ENCODE measurements at regions not wholly inside any gene's neighbourhood (a gene's known extent, or its start where the extent isn't known, plus 50 kb on each side); places are given as distances from the start of the nearest gene placed in this dataset.

DNA sequence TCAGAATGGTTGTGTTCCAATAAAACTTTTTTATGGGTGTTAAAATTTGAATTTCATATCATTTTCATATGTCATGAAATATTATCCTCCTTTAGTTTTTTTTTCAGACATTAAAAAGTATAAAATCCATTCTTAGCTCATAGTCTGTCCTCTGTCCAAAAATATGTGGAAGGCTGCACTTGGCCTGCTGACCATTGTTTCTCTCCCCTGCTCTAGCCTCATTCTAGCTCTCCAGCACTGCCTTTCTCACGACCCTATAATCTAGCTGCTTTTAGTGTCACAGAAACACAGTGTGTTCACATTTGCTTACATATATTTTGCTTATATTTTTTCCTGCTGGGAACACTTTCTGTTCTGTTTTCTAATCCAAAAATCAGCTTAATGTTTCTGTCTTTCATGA lies 165.0 kb upstream of the ANK2 start:
- H3K27me3 ChIP-seq (replicated peaks; ENCODE audit: insufficient read depth) = no peaks in the 10 kb centered on the region
- H3K4me1 ChIP-seq (ENCODE audit: control insufficient read depth in 1 of 2, low read depth in 2 of 2) = peaks cover 4 to 6% of the 10 kb centered on the region in 2 donors
- no peak overlapping the region for H3K27ac ChIP-seq
- ATAC-seq (ENCODE audit: insufficient number of reproducible peaks, low FRiP score, low read depth) (no peak), DNase-seq (ENCODE audit: low spot score) (no peak)
- no peaks in the 10 kb centered on the region for H3K9me3 ChIP-seq
- no peaks in the 10 kb centered on the region for H3K36me3 ChIP-seq
- no peak overlapping the region for H3K4me3 ChIP-seq
- no peak for TF ChIP-seq CTCF (IDR thresholded peaks at IDR 0.05)

DNA sequence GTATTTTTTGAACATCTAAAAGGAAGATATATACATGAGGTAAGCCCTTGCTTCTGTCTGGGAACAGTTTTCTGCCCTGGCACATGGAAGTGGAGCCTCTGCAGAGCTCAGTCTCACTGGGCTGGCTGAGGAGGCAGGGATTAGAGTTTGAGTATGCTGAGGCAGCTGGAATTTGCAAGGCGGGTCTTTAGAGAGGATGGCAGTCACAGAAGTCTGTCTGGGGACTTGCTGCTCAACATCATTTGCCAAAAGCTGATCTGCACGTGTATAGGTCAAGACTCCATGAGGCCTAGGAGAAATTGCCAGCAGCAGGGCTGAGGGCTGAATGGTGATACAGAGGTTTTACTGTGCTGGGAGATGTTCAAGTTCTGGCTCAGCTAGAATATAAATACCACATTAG lies 163.6 kb upstream of the ANK2 start:
- no peak overlapping the region for H3K27ac ChIP-seq
- no peaks in the 10 kb centered on the region for H3K9me3 ChIP-seq
- peaks cover 4 to 6% of the 10 kb centered on the region in 2 donors for H3K4me1 ChIP-seq (ENCODE audit: control insufficient read depth in 1 of 2, low read depth in 2 of 2)
- H3K27me3 ChIP-seq (replicated peaks; ENCODE audit: insufficient read depth) = no peaks in the 10 kb centered on the region
- H3K36me3 ChIP-seq = no peaks in the 10 kb centered on the region
- no peak overlapping the region for H3K4me3 ChIP-seq
- ATAC-seq (ENCODE audit: insufficient number of reproducible peaks, low FRiP score, low read depth) (no peak), DNase-seq (ENCODE audit: low spot score) (no peak)
- TF ChIP-seq CTCF (IDR thresholded peaks at IDR 0.05) = no peak

DNA sequence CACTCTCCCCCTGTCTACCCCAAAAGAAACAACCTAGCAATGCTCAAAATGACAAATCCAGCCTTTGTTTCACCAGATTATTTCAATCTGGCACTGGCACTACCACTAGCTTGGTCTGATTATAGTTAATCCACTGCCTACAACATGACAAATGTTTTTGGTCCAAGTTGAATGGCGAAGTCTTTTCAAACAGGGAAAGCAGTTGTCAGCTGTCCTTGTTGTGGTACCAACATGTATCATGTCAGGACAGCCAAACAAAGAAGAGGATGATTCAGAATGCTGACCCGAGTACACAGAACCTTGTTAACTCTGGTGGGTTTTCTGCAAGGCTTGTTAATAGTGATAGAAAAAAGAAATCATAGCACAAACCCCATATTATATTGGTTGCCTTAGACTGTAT lies 160.8 kb upstream of the ANK2 start:
- DNase-seq (ENCODE audit: low spot score) (no peak), ATAC-seq (ENCODE audit: insufficient number of reproducible peaks, low FRiP score, low read depth) (no peak)
- Histone ChIP-seq H3K36me3 (no peaks in the 10 kb centered on the region), H3K4me3 (no peak overlapping the region), H3K27ac (no peak overlapping the region), H3K4me1 (ENCODE audit: control insufficient read depth in 1 of 2, low read depth in 2 of 2) (peaks cover 4 to 6% of the 10 kb centered on the region in 2 donors), H3K27me3 (replicated peaks; ENCODE audit: insufficient read depth) (no peaks in the 10 kb centered on the region), H3K9me3 (no peaks in the 10 kb centered on the region)
- TF ChIP-seq CTCF (IDR thresholded peaks at IDR 0.05) = no peak

DNA sequence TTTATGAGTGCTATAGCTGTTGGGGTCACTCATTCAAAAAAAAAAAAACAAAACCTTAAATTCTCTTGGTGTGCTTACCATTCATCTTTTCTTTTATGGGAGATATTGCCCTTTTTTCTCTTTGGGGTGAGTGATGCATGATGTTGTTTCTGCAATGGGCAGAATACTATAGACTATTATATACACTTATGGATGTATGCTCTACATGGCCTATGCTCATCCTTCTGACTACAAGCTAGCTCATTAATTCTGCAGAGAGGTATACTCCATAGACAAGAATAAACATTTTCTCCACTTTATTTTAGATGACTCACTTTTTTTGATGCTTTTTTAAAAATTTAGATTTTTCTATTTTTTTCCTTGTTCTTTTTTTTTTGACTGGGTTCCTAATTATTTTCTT lies 160.3 kb upstream of the ANK2 start:
- H3K4me1 ChIP-seq (ENCODE audit: control insufficient read depth in 1 of 2, low read depth in 2 of 2) = peaks cover 4 to 6% of the 10 kb centered on the region in 2 donors
- H3K4me3 ChIP-seq = peak overlapping the region; percentile 60
- ATAC-seq (ENCODE audit: insufficient number of reproducible peaks, low FRiP score, low read depth) (no peak), DNase-seq (ENCODE audit: low spot score) (no peak)
- no peak for TF ChIP-seq CTCF (IDR thresholded peaks at IDR 0.05)
- no peaks in the 10 kb centered on the region for H3K9me3 ChIP-seq
- H3K36me3 ChIP-seq = no peaks in the 10 kb centered on the region
- no peaks in the 10 kb centered on the region for H3K27me3 ChIP-seq (replicated peaks; ENCODE audit: insufficient read depth)
- H3K27ac ChIP-seq = no peak overlapping the region

DNA sequence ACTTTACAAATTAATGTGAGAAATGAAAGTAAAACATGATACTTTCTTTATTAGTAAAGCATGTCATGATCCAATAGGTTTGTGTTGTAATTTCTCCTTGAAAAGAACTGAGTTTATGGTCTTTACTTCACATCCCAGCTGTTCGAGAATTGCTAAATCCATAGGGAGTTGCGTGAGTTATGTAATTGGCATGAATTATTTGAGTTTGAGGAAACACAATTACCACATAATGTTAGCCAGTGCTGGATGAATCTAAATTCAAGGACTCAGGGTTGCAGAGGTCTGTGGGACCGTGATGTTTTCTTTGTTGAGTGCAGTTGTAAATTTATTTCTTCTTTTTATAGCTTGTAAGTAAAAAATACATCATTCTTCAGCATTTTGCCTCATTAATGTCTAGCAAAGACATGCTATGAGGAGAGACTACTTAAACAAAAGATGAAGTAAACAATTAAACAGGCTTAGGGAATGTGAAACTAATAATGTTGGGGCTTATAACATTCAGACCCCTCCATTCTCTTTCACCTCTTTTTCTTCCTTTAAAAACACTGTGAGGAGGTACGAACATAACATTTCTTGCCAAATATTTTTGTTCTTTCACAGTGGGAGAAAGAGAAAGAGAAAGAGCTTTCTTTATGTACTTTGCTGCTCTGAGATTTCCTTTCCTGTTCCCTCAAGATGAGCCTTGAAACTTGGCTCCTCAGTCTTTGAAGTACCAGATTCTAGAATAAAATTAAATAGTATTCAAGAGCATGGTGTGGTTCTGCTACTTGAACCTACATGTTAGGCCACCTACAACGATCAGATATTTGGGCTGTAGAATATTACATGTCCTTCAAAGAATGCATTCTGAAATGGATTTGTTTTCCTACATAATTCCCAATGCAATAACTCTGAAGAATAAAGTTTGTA lies 159.6 kb upstream of the ANK2 start:
- Histone ChIP-seq H3K9me3 (no peaks in the 10 kb centered on the region), H3K27me3 (replicated peaks; ENCODE audit: insufficient read depth) (no peaks in the 10 kb centered on the region), H3K36me3 (no peaks in the 10 kb centered on the region), H3K27ac (peak overlapping the region; percentile 42 to 48), H3K4me3 (peak overlapping the region; percentile 60), H3K4me1 (ENCODE audit: control insufficient read depth in 1 of 2, low read depth in 2 of 2) (peaks cover 3 to 4% of the 10 kb centered on the region in 2 donors)
- no peak for DNase-seq (ENCODE audit: low spot score)
- ATAC-seq (ENCODE audit: insufficient number of reproducible peaks, low FRiP score, low read depth) = no peak
- TF ChIP-seq CTCF (IDR thresholded peaks at IDR 0.05) = no peak
